NCI-H2227 (cell line): ENCODE measurements at regions not wholly inside any gene's neighbourhood (a gene's known extent, or its start where the extent isn't known, plus 50 kb on each side); places are given as distances from the start of the nearest gene placed in this dataset.

Source experiments
- DNase-seq: peaks from one replicate; lab custom pipeline; 2025; ENCODE audit not compliant: unreplicated experiment; lab: John Stamatoyannopoulos, UW

DNA sequence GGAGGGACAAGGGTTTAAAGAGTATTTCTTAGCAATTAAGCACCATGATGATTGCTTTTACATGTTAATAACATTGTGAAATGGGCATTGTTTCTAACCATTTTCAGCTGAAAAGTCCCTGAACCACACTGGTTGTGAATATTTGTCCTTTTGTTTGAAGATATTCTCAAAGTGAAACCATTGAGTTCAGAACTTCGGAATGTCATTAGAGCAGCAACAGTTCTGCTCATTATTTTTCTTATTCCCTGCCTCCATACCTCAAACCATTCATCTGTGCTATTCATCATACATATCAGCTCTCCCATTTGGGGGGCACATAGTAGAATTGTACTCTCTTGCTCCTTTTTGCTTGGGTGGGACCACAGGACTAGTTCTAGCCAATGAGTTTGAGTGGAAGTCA, 553.0 kb upstream of the ZNF462 start:
- no peak for DNase-seq

DNA sequence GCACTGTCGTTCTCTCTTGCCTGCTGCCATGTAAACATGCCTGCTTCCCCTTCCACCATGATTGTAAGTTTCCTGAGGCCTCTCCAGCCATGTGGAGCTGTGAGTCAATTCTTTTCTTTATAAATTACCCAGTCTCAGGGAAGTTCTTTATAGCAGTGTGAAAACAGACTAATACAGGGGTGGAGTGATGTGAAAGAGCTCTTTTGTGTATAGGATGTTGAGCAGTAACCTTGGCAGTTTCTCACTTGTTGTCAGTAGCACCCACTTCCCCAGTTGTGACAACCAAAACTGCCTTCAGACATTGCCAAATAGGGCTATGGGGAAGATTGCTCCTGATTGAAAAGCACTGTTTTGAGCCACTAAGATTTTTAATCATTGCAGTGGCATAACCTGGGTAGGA, 552.2 kb upstream of the ZNF462 start:
- DNase-seq = no peak

DNA sequence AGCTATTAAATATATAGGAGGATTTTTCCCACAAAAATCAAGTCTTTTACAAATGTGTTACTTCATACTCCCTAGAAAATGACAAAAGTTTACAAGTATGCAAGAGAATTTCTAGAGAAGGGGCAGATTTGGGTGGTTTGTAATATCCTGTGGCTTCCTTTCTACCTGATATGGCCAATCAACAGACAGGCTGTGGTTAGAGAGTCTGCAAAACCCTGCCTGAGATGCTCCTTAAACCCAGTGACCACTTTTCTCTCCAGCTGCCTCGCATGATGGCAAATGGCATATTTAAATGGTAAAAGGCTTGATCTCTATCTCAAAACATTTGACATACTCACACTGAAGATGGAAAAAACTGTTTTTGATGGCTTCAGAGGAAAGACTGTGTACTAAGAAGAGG, 550.1 kb upstream of the ZNF462 start:
- DNase-seq = no peak

DNA sequence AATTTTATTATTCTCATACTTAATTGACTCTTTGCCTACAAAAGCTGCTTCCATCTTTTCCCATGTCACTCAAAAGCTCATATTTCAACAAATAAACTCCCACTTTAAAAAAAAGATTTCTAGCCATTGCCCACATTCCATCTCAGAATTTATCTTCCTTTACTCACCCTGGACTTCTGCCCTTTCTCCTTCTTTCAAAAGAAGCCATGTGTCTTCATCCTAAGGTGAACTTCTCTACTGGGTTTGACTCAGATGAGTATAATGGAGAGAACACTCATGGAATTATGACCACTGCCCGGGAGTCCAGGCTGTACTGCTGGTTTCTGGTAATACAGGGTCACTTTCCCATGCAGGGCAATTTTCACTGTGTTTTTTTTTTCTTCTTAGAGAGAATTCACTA, 548.5 kb upstream of the ZNF462 start:
- no peak for DNase-seq

DNA sequence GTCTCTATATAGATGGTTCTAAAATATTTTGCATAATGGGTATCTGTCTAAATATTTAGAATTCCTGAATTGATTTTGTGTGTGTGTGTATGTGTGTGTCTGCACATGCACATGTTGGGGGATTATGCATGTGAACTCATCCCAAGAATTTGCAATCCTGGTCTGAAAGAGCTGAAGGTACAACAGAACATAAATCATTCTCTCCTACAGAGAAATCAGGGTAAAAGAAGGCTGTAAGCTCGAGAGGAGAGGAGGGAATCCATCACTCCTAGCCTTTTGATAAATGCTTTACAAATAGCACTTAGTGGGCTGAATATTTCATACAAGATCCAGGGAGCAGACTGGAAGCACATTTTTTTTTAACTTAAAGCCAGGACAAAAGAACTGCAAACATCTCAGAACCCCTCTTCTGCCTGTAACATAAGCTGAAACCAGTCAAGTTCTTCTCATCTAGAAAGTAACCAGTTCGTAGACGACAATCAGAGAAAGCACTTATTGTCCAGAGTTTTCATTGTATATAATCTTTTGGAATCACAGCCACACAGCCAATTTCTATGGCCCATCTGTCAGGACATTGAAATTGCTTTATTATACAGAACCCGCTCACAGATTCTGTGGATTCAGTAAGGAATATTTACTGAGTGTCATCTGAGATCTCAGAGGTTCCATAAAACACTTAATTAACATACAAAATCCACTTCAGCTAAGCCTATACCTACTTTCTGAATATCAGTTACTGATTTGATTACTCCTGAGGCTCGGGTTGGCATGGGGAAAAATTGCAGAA, 541.4 kb upstream of the ZNF462 start:
- no peak for DNase-seq

DNA sequence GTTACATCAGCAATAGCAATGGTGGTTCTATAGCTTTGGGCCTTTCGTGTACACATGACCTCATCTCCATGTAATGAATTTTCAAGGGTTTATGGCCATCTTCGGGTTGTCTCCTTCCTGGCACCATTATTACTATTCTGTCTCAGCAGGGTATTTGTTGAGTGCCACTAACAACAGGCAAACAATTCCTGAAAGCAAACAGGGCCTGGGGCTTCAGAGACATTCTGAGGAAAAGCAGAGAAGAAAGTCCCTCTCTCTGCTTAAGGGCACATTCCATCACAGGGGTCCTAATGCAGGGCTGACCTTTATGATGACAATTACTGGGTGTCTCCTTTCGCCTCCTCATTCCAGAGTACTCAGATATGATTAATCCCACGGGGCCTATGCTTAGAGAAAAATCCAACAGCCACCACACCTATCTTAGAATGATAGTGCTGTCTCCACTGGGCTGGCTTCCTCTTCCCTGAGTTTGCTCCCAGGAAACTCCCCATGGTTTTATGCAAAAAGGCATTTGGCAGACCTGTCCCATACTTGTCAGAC, 540.2 kb upstream of the ZNF462 start:
- DNase-seq = no peak

DNA sequence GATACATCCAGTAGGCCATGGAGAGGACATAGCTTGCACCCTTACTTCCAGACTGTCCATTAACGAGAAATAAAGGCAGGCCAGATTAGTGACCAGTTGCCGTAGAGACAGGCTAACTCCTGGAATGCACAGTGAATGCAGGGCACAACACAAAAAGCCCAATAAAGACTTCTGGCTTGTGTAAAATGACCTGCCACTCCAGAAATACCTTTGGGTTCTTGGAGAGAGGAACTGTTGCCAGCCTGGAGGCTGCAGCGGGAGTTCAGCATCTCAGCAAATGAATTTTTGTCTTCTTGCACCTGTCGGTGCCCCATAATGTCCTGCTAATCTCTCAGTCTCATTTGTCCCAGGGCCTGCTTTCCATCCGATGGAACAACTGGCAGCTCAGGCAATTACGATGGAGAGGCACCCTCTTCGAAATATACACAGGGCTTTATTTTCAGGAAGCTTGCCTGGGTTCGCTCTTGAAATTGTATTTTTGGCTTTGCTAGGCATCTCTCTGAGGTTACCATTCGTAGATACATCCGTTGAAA, 538.8 kb upstream of the ZNF462 start:
- no peak for DNase-seq

DNA sequence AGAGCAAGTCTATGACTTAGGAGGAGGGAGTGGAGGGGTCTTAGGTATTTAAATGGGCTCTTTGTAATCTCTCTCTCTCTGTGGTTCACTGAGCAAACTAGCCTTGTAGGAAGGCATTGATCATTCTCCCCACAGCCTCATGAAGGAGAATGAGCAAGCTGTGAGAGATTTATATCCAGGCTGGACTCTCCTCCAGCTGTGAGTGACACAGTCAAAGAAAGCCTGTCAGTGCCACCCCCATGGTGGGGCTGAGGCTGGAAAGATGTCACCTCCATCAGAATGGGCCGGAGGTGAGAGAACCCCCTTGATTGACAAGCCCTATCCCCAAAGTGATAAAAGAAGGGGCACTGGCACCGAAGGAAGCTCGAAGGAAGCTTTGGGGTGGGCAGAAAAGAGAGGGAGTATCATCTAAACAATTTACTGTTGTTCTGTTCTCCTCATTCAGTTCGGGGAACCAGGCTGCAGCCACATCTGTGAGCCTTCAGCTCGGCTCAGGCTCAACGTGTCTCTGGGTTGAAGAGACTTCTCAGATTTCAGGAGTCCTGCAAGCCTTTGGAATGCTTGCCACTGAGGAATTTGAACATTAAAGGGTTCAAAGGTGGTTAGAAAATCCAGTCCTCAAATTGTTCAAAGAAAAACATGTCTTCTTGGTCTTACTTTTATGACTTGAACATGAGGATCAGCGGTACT, 538.2 kb upstream of the ZNF462 start:
- DNase-seq = no peak

DNA sequence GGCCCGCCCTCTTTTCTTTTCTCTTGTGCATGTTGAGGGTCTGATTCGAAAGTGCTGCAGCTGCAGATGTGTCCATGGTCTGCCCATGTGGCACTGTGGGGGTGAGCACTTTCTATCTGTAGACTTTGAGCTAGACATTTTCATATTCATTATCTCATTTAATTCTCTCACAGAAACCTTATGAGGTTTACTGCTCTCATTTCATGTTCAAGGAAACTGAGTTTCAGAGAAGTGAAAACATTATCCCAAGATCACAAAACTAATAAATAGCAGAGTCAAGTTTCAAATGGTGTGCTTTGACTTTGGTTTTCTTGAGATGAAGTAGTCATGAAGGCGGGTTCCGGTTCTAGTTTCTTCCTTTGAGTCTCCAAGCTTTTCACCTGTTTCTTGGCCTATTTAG, 536.5 kb upstream of the ZNF462 start:
- no peak for DNase-seq

DNA sequence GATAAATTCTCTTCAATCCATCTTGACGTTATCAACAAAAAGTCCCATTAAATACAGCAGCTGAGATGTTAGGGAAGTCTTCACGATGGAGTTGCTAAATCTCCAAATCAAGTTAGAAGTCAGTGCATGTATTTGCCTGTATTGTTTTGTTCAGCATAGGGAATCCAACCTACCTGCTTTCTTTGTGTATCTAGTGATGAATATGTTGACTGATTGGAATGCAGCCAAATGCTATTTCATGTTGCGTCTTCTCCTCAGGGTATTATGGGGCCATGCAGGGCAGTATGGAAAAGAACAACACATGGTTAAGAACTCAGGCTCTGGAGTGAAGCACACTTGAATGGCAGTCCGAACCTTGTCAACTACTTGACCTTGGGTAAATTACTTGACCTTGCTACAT, 529.5 kb upstream of the ZNF462 start:
- no peak for DNase-seq

DNA sequence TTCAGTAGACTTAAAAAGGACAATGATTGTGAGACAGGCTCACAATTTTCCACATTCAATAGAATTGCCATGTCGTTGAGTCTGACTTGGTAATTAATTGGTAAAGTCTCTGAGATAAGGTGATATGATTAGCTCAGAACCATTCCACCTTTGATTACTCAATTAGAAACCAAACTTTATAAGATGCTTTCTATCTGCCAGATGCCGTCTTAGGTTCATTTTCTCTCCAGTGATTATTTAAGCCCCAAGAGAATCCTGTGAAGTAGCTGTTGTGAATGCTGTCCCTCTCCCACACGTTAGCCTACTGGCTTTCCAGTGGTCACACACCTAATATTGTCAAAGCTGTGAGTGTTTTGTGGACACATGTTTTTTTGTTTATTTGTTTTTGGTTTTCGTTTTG, 528.9 kb upstream of the ZNF462 start:
- DNase-seq = no peak

DNA sequence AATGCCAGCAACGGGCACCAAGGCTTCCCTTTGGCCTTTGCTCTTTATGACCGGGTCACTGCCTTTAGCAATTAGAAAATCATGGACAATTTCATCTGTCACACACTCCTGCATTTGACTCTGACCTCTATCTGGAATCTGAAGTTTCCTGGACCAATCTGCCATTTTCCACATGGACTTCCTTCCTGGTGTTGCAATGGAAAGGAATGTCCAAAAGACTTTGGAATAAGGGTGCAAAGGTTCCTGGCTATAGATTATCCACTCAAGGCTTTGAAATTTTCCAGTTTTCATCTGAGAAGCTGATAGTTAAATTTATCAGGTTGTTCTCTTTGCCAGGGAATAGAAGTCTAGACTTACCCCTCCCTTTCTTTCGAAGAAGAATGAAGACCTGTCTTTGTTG, 523.1 kb upstream of the ZNF462 start:
- DNase-seq = no peak

DNA sequence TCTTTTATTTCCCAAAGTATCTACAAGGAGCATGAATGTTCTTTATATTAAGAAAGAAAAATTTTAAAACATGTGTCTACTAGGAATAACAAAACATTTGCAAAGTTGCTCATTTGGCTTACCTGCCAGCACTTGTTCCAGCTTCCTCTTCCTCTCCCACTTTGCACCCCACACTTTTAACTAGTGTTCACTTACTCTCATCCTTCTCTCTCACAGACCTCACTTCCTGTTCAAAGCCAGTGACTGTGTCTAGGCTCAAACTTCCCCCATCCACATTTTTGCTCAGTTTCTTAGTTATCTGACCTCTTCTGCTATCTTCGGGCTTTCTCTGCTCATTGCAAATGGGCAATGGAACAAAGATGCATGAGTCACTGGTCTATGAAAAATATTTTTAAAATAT, 512.2 kb upstream of the ZNF462 start:
- DNase-seq = no peak

DNA sequence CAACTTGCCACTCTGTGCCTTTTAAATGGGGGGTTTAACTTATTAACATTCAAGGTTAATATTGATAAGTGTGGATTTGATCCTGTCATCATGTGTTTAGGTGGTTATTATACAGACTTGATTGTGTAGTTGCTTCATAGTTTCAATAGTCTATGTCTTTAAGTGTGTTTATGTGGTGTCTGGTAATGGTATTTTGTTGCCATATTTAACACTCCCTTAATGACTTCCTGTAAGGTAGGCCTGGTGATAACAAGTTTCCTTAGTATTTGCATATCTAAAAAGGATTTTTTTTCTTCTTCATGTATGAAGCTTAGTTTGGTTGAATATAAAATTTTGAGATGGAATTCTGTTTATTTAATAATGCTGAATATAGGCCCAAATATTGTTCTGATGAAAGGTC, 506.0 kb upstream of the ZNF462 start:
- no peak for DNase-seq

DNA sequence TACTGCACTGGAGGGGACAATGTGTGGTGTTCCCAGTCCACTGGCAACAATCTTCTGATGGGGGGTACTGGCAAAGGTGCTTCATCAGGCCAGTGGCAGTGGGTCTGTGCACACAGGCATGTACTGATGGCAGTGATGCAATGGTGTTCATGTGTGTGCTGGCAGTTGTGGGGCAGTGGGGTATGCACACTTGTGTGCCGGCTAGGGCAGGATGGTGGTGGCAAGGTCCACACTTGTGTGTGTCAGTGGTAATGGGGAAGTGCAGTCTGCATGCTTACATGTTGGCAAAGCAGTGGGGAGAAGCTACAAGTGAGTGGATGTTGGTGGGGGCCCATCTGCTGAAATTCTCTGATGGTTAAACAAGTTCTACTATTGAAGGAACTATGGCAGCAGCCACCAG, 504.6 kb upstream of the ZNF462 start:
- DNase-seq = no peak

DNA sequence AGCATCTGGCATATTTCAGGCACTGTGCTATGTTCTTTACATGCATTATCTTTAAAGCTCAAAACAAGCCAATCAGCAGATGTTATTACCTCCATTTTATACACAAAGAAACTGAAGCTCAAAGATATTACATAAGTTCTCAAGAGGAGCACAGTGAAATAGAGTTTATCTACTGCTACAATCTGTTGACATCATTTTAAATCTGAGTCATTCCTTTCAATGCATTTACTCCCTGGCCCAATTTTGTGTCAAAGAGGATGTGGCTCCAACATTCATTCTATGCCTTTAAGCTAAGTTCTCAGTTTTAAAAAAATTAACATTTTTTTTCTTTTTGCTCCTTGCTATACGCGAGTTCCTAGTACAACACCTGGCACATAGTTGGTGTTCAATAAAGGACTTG, 486.3 kb upstream of the ZNF462 start:
- DNase-seq = no peak

DNA sequence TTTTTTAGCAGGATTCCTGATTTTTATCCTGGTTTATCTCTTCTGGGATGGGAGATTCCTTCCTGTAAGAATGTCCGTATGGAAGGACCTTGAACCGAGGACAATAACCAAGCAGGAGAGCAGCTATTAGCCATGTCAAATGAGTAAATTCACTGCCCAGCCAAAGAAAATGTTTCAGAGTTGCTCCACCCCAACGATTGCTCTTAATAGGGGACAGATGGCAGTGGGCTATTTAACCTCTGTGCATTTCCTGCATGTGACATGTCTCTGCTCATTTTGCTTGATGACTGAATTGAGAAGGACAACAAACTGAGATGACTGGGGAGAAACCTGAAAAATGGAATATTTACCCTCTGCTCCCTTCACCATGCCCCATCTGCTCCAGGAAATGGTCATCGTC, 479.9 kb upstream of the ZNF462 start:
- DNase-seq = no peak

DNA sequence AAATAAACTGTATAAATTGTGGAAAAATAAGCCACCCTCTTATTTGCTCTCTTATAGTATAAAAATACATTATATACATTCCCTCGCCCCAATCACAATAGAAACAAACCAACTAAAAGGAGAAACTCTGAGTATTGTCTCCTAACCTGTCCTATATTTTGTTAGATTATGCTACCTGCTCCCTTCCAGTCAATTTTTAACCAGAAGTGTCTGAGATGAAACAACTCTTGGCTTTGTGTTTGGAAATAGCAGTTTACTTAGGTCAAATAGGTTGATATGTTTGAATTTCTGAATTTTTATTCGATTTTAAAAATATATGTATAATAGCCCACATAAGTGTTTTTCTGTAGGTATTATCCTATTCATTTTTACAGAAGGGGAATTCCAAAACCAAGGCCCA, 475.0 kb upstream of the ZNF462 start:
- DNase-seq = no peak

DNA sequence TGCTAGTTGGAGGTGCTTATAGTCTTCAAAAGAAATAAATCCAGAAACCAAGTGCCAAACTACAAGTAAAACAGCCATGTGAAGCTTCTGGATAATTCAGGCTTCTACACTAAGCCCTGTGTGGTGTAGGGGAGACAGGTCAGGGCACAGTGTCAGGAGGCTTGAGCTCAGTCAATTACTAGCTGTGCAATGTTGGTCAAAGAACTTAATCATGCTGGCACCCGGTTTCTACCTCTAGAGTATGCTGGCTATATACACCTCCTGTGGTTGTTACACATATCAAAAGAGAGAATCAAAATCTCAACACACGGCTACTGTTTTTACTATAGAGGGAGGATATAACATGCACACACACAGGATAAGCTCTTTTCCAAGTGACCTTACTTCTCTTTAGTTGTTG, 469.7 kb upstream of the ZNF462 start:
- DNase-seq = no peak

DNA sequence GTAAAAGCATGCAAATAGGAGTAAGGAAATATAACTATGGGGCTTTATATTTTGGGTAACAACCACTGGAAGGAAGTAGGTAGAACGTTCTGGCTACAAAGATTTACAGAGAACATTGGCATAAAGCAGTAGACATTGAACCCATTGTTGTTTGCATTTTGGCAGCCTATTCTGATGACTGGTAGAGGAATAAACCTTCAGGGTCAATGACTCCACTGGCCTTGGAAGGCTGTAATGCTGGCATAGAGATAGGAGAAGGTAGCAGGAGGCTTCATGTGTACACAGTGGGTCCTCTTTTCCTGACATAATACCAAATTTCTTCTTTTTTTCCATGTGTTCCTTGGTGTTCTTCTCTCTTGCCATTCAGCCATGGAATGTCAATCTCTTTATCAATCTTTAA, 462.8 kb upstream of the ZNF462 start:
- no peak for DNase-seq

DNA sequence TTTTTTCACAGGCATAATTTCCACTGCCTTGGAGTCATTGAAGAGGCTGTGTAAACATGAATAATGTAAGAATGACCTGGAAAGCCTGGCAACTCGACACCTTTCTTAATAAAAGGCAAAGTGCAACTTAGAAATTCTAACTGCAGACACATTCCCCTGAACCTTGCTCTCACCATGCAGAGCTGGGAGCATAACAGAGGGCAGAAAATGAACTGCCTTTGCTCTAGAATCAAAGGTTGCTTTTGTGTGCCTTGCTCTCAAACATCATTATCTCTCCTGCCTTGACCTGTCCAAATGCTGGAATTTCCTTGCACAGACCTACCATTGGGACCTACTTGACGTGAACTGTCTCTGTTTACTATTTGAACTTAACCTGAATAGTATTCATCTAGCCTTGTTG, 462.0 kb upstream of the ZNF462 start:
- DNase-seq = no peak

DNA sequence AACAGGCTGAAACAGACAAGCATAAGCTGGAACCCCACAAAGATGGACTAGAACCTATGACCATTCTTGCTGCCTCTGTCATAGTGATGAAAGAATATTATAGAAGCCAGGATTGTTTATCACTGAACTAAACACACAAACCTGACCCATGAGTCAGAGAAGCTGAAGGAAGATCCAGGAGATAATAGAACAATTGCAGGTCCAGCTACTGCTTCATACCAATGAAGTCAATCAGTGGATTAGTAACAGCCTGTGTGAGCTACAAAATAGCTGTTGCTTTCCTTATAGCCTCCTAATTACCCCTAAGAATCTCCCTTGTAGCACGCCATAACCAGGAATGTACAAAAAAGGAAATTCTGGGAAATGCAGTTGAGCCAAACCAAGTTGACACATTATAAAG, 459.9 kb upstream of the ZNF462 start:
- no peak for DNase-seq
